Panc1 (cell line): ENCODE measurements at regions not wholly inside any gene's neighbourhood (a gene's known extent, or its start where the extent isn't known, plus 50 kb on each side); places are given as distances from the start of the nearest gene placed in this dataset.

Experiments
- ATAC-seq: fragments of 200-7000 bp; cut with Tn5 transposase; 2 replicates; pipeline ENCODE4 v1.9.1; 2020; ENCODE audit warnings: mild to moderate bottlenecking, moderate library complexity
- BruUV-seq: library from RNA; stranded (reverse); fragments of 400-500 nt; replicated peaks from 2 replicates; lab custom pipeline; 2021; lab: Mats Ljungman, UMichigan
- CTCF ChIA-PET: fragments of 300-600 bp; sonication (Branson Sonifier 250); formaldehyde crosslinking; loops from one replicate; lab custom pipeline; 2022; ENCODE audit warnings: antibody characterized with exemption; lab: Charles Lee
- POLR2A ChIA-PET: fragments of 300-600 bp; sonication (Branson Sonifier 250); formaldehyde crosslinking; loops from one replicate; lab custom pipeline; 2022; ENCODE audit warnings: antibody characterized with exemption; lab: Charles Lee
- DNase-seq: peaks from one replicate; pipeline ENCODE4 v3.0.0-alpha.2; 2010; ENCODE audit warnings: low read depth, low spot score
- H3K27ac ChIP-seq: 2 replicates; pipeline ENCODE4 v1.5.1; 2011; ENCODE audit warnings: mild to moderate bottlenecking, low read length, inconsistent platforms
- H3K27me3 ChIP-seq: fragments of 200-500 bp; sonication (Bioruptor generic); 2 replicates; pipeline ENCODE4 v1.6.0; 2014; ENCODE audit warnings: low read length, inconsistent platforms; ENCODE audit not compliant: control insufficient read depth, insufficient read depth
- H3K36me3 ChIP-seq: fragments of 200-500 bp; sonication (Bioruptor generic); 2 replicates; pipeline ENCODE4 v1.5.1; 2014; ENCODE audit warnings: inconsistent platforms, mild to moderate bottlenecking, low read length, moderate library complexity; ENCODE audit not compliant: control insufficient read depth, insufficient read depth
- H3K4me1 ChIP-seq: 2 replicates; pipeline ENCODE4 v1.5.1; 2011; ENCODE audit warnings: inconsistent platforms, mild to moderate bottlenecking, low read length, moderate library complexity; ENCODE audit not compliant: control insufficient read depth, insufficient read depth
- H3K4me3 ChIP-seq, 2 experiments: 2 replicates each; pipeline ENCODE4 v1.5.1; 2011 to 2012; ENCODE audit warnings: low read depth in 2 of 2, low read length in 2 of 2, mild to moderate bottlenecking in 2 of 2, inconsistent platforms in 1 of 2, moderate library complexity in 1 of 2
- H3K9me3 ChIP-seq: fragments of 200-500 bp; sonication (Bioruptor generic); 2 replicates; pipeline ENCODE4 v1.5.1; 2014; ENCODE audit warnings: low read depth, mild to moderate bottlenecking, inconsistent platforms, low read length, moderate library complexity; ENCODE audit not compliant: control insufficient read depth, insufficient read depth
- CTCF ChIP-seq: fragments of 450-650 bp; IDR thresholded peaks from 2 replicates; pipeline ENCODE4 v1.5.1; 2017; ENCODE audit warnings: mild to moderate bottlenecking
- POLR2AphosphoS5 ChIP-seq: IDR thresholded peaks from 2 replicates; pipeline ENCODE4 v1.6.1; 2012; ENCODE audit warnings: mild to moderate bottlenecking, low read depth, low read length, moderate library complexity
- REST ChIP-seq, 2 experiments: IDR thresholded peaks; 2 replicates each; pipeline ENCODE4 v1.6.1; 2011 to 2012; ENCODE audit warnings: low read depth in 2 of 2, control low read depth in 1 of 2, low read length in 1 of 2, mild to moderate bottlenecking in 1 of 2, moderate library complexity in 1 of 2; ENCODE audit not compliant: insufficient read depth in 1 of 2
- SIN3A ChIP-seq: IDR thresholded peaks from 2 replicates; pipeline ENCODE4 v1.6.1; 2012; ENCODE audit warnings: low read depth, mild to moderate bottlenecking, low read length, moderate library complexity, borderline replicate concordance; ENCODE audit not compliant: insufficient read depth
- TCF7L2 ChIP-seq: IDR thresholded peaks from 2 replicates; pipeline ENCODE4 v1.6.1; 2011; ENCODE audit warnings: mild to moderate bottlenecking, low read depth, low read length, inconsistent platforms
- in situ Hi-C: cut with HindIII; loops from 2 replicates; pipeline ENCODE4 v1.10.0; 2016; ENCODE audit warnings: low sequenced_read_pairs, low pct_unique_long_range_greater_than_20kb
- intact Hi-C: fragments of 100-400 bp; cut with micrococcal nuclease; formaldehyde crosslinking; loops from one replicate; pipeline ENCODE4 v1.10.0; 2022; ENCODE audit not compliant: unreplicated experiment

DNA sequence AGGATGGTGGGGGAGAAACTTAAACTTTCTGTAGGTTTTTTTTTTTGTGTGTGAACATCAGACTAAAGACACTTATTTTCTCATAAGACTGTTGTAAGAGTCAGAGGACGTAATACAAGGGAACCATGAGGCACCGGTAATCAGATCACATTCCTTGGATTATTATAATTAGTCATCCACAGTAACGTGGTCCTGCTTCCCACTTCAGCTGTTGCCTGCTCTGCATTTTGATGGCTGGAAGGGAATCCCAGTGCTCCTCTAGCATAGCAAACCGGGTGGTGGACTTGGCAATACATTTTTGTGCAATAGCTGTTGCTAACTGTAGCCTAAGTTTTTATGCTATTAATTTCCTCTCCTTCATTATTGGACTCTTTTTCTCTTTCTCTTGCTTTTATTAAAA is 294.8 kb downstream of the NR2F2 start:
- no peak overlapping the region for H3K4me3 ChIP-seq
- ATAC-seq (no peak), DNase-seq (no peak)
- TF ChIP-seq REST (IDR thresholded peaks at IDR 0.05; ENCODE audit: insufficient read depth in 1 of 2, low read depth in 2 of 2, low read length in 1 of 2) = no peak
- TF ChIP-seq TCF7L2 = no peak
- no peak for TF ChIP-seq POLR2AphosphoS5
- no peak for TF ChIP-seq SIN3A
- TF ChIP-seq CTCF = no peak
- no peaks in the 10 kb centered on the region for H3K27me3 ChIP-seq
- intact Hi-C loops = no loop called here
- POLR2A ChIA-PET = no interaction called here
- in situ Hi-C loops = no loop called here
- no peaks in the 10 kb centered on the region for H3K9me3 ChIP-seq
- no TSS peak for BruUV-seq
- H3K36me3 ChIP-seq = no peaks in the 10 kb centered on the region
- CTCF ChIA-PET = no interaction called here
- no peaks in the 10 kb centered on the region for H3K4me1 ChIP-seq
- no peak overlapping the region for H3K27ac ChIP-seq

GRCh38 chr15:96627031-96627568 is 296.6 kb downstream of the NR2F2 start:
- DNase-seq (no peak), ATAC-seq (peak; percentile 56; the same call in 1 of the 2 replicates)
- no peak overlapping the region for H3K4me3 ChIP-seq
- H3K4me1 ChIP-seq = no peaks in the 10 kb centered on the region
- no peaks in the 10 kb centered on the region for H3K9me3 ChIP-seq
- BruUV-seq = no TSS peak
- intact Hi-C loops = no loop called here
- H3K36me3 ChIP-seq = no peaks in the 10 kb centered on the region
- CTCF ChIA-PET = no interaction called here
- in situ Hi-C loops = no loop called here
- POLR2A ChIA-PET = no interaction called here
- no peak for TF ChIP-seq POLR2AphosphoS5
- TF ChIP-seq SIN3A = no peak
- TF ChIP-seq CTCF = no peak
- TF ChIP-seq TCF7L2 = no peak
- no peak for TF ChIP-seq REST (IDR thresholded peaks at IDR 0.05; ENCODE audit: insufficient read depth in 1 of 2, low read depth in 2 of 2, low read length in 1 of 2)
- H3K27me3 ChIP-seq = no peaks in the 10 kb centered on the region
- no peak overlapping the region for H3K27ac ChIP-seq
